ENCODE measurements at regions not wholly inside any gene's neighbourhood (a gene's known extent, or its start where the extent isn't known, plus 50 kb on each side); places are given as distances from the start of the nearest gene placed in this dataset.
A peak's percentile ranks its signal among the peaks of the same experiment; 100 is the strongest.

DNA sequence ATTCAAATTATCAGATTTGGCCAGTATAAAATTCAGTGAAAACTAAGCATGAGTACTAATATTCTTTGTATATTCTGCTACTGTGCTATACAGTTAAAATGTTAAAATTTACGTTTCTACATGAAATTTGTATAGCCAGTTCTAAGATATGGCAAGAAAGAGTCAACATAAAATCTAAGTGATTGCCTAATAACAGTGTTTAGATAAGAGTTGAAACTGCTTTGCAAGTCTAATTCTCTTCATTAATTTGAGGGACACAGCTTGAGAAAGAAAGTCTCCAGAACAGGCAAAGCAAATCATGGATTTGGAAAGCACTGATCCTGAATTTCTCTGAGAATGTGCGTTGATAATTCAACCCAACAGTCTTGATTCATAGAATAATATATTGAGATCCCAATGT, 630.9 kb upstream of the USP24 start:
- Histone ChIP-seq H3K27ac (ENCODE audit: insufficient read depth, low read length) (no peak overlapping the region), H4K20me1 (ENCODE audit: control insufficient read depth, extremely low read depth, insufficient read depth, low read length) (no peaks in the 10 kb centered on the region), H2AFZ (ENCODE audit: low read length) (no peak overlapping the region), H3K27me3 (ENCODE audit: control insufficient read depth, insufficient read depth, low read length) (no peaks in the 10 kb centered on the region), H3K9ac (ENCODE audit: insufficient read depth, low read length) (no peak overlapping the region), H3K79me2 (ENCODE audit: control insufficient read depth, insufficient read depth, low read length) (no peaks in the 10 kb centered on the region), H3K4me1 (ENCODE audit: control insufficient read depth, extremely low read depth, insufficient read depth, low read length) (no peaks in the 10 kb centered on the region), H3K4me2 (ENCODE audit: extremely low read depth, insufficient read depth, low read length) (no peak overlapping the region), H3K4me3 (replicated peaks in 1 of 4; ENCODE audit: control extremely low read depth in 1 of 4, insufficient read depth in 1 of 4, low read depth in 3 of 4, low read length in 4 of 4) (no peak overlapping the region), H3K9me3 (ENCODE audit: control insufficient read depth, insufficient read depth, low read depth, low read length) (no peaks in the 10 kb centered on the region), H3K36me3 (ENCODE audit: control insufficient read depth, insufficient read depth, low read length) (no peaks in the 10 kb centered on the region)
- no peak for TF ChIP-seq EZH2 (IDR thresholded peaks at IDR 0.05; ENCODE audit: low read length, missing control alignments)
- TF ChIP-seq, protein P1, sequence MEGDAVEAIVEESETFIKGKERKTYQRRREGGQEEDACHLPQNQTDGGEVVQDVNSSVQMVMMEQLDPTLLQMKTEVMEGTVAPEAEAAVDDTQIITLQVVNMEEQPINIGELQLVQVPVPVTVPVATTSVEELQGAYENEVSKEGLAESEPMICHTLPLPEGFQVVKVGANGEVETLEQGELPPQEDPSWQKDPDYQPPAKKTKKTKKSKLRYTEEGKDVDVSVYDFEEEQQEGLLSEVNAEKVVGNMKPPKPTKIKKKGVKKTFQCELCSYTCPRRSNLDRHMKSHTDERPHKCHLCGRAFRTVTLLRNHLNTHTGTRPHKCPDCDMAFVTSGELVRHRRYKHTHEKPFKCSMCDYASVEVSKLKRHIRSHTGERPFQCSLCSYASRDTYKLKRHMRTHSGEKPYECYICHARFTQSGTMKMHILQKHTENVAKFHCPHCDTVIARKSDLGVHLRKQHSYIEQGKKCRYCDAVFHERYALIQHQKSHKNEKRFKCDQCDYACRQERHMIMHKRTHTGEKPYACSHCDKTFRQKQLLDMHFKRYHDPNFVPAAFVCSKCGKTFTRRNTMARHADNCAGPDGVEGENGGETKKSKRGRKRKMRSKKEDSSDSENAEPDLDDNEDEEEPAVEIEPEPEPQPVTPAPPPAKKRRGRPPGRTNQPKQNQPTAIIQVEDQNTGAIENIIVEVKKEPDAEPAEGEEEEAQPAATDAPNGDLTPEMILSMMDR (conservative IDR thresholded peaks at IDR 0.05 in 1 of 2, IDR thresholded peaks at IDR 0.05 in 1 of 2; ENCODE audit: low read depth in 1 of 2, low read length in 2 of 2), result no peak
- DNase-seq (ENCODE audit: low read depth in 2 of 2), result peak in 1 of 2 donors; percentile 38

DNA sequence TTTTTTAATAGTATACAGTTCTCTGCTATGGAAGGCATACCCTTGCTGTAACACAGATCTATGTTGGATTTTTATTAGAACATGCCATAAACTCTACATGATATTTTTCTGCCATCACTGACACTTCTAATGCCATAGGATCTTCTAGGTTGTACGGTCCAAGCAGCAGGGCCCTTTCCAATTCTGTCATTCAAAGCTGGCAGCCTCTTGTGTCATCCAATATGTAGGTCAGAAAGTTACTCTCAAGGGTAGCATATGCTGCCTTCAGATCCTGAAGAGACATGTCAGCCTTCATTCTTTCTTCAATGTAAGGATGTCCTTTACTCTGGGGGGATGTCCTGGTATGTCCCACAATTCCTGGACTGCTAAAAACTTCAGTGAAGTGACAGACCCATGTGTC, 629.2 kb upstream of the USP24 start:
- no peaks in the 10 kb centered on the region for H3K4me1 ChIP-seq (ENCODE audit: control insufficient read depth, extremely low read depth, insufficient read depth, low read length)
- no peaks in the 10 kb centered on the region for H3K9me3 ChIP-seq (ENCODE audit: control insufficient read depth, insufficient read depth, low read depth, low read length)
- H2AFZ ChIP-seq (ENCODE audit: low read length), result no peak overlapping the region
- no peak overlapping the region for H3K4me2 ChIP-seq (ENCODE audit: extremely low read depth, insufficient read depth, low read length)
- H3K27ac ChIP-seq (ENCODE audit: insufficient read depth, low read length), result no peak overlapping the region
- H3K36me3 ChIP-seq (ENCODE audit: control insufficient read depth, insufficient read depth, low read length), result no peaks in the 10 kb centered on the region
- H4K20me1 ChIP-seq (ENCODE audit: control insufficient read depth, extremely low read depth, insufficient read depth, low read length), result no peaks in the 10 kb centered on the region
- DNase-seq (ENCODE audit: low read depth in 2 of 2), result no peak
- no peaks in the 10 kb centered on the region for H3K79me2 ChIP-seq (ENCODE audit: control insufficient read depth, insufficient read depth, low read length)
- no peaks in the 10 kb centered on the region for H3K27me3 ChIP-seq (ENCODE audit: control insufficient read depth, insufficient read depth, low read length)
- no peak overlapping the region for H3K9ac ChIP-seq (ENCODE audit: insufficient read depth, low read length)
- no peak overlapping the region for H3K4me3 ChIP-seq (replicated peaks in 1 of 4; ENCODE audit: control extremely low read depth in 1 of 4, insufficient read depth in 1 of 4, low read depth in 3 of 4, low read length in 4 of 4)
- no peak for TF ChIP-seq EZH2 (IDR thresholded peaks at IDR 0.05; ENCODE audit: low read length, missing control alignments)
- TF ChIP-seq, protein P1 (conservative IDR thresholded peaks at IDR 0.05 in 1 of 2, IDR thresholded peaks at IDR 0.05 in 1 of 2; ENCODE audit: low read depth in 1 of 2, low read length in 2 of 2), result no peak

DNA sequence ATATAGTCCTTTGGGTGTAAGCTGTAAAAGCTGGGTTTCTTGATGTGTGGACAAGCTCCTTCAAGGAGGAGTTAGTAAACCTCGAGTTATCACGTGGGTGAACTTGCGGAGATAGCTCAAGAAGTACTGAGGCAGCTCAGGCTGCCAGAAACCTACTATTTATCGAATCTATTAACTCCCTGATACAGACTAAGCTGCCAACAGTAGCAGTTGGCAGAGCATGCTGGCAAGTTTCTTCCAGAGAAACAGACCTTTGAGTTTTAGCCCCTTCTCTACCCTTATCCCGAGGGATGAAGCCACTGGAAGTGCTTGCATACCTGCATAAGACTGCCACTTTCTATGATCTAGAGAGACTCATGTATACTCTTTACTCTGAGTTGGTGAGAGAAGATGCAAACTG, 624.5 kb upstream of the USP24 start:
- H3K9ac ChIP-seq (ENCODE audit: insufficient read depth, low read length), result no peak overlapping the region
- H3K27ac ChIP-seq (ENCODE audit: insufficient read depth, low read length), result no peak overlapping the region
- no peaks in the 10 kb centered on the region for H3K9me3 ChIP-seq (ENCODE audit: control insufficient read depth, insufficient read depth, low read depth, low read length)
- no peaks in the 10 kb centered on the region for H3K36me3 ChIP-seq (ENCODE audit: control insufficient read depth, insufficient read depth, low read length)
- no peak for DNase-seq (ENCODE audit: low read depth in 2 of 2)
- H3K4me2 ChIP-seq (ENCODE audit: extremely low read depth, insufficient read depth, low read length), result no peak overlapping the region
- no peak for TF ChIP-seq EZH2 (IDR thresholded peaks at IDR 0.05; ENCODE audit: low read length, missing control alignments)
- TF ChIP-seq, protein P1 (conservative IDR thresholded peaks at IDR 0.05 in 1 of 2, IDR thresholded peaks at IDR 0.05 in 1 of 2; ENCODE audit: low read depth in 1 of 2, low read length in 2 of 2), result no peak
- H3K4me1 ChIP-seq (ENCODE audit: control insufficient read depth, extremely low read depth, insufficient read depth, low read length), result no peaks in the 10 kb centered on the region
- no peaks in the 10 kb centered on the region for H3K27me3 ChIP-seq (ENCODE audit: control insufficient read depth, insufficient read depth, low read length)
- H3K79me2 ChIP-seq (ENCODE audit: control insufficient read depth, insufficient read depth, low read length), result no peaks in the 10 kb centered on the region
- no peaks in the 10 kb centered on the region for H4K20me1 ChIP-seq (ENCODE audit: control insufficient read depth, extremely low read depth, insufficient read depth, low read length)
- H3K4me3 ChIP-seq (replicated peaks in 1 of 4; ENCODE audit: control extremely low read depth in 1 of 4, insufficient read depth in 1 of 4, low read depth in 3 of 4, low read length in 4 of 4), result no peak overlapping the region
- no peak overlapping the region for H2AFZ ChIP-seq (ENCODE audit: low read length)
